ENCODE measurements at regions not wholly inside any gene's neighbourhood (a gene's known extent, or its start where the extent isn't known, plus 50 kb on each side); places are given as distances from the start of the nearest gene placed in this dataset.

GRCh38 chr7:60706-61105 lies 131.7 kb upstream of the FAM20C start:
- TF ChIP-seq POLR2A (IDR thresholded peaks at IDR 0.05; ENCODE audit: borderline replicate concordance, extremely low read depth, insufficient read depth, insufficient read length): no peak
- TF ChIP-seq ATF3 (IDR thresholded peaks at IDR 0.05): no peak
- no peak for TF ChIP-seq CTCF (IDR thresholded peaks at IDR 0.05 in 2 of 3, conservative IDR thresholded peaks at IDR 0.05 in 1 of 3; ENCODE audit: borderline replicate concordance in 1 of 3, insufficient read depth in 1 of 3, low read depth in 2 of 3, low read length in 2 of 3)
- TF ChIP-seq RAD21 (IDR thresholded peaks at IDR 0.05; ENCODE audit: low read depth): no peak
- TF ChIP-seq POLR2AphosphoS5 (IDR thresholded peaks at IDR 0.05; ENCODE audit: low read depth, low read length): no peak
- TF ChIP-seq, protein P1, sequence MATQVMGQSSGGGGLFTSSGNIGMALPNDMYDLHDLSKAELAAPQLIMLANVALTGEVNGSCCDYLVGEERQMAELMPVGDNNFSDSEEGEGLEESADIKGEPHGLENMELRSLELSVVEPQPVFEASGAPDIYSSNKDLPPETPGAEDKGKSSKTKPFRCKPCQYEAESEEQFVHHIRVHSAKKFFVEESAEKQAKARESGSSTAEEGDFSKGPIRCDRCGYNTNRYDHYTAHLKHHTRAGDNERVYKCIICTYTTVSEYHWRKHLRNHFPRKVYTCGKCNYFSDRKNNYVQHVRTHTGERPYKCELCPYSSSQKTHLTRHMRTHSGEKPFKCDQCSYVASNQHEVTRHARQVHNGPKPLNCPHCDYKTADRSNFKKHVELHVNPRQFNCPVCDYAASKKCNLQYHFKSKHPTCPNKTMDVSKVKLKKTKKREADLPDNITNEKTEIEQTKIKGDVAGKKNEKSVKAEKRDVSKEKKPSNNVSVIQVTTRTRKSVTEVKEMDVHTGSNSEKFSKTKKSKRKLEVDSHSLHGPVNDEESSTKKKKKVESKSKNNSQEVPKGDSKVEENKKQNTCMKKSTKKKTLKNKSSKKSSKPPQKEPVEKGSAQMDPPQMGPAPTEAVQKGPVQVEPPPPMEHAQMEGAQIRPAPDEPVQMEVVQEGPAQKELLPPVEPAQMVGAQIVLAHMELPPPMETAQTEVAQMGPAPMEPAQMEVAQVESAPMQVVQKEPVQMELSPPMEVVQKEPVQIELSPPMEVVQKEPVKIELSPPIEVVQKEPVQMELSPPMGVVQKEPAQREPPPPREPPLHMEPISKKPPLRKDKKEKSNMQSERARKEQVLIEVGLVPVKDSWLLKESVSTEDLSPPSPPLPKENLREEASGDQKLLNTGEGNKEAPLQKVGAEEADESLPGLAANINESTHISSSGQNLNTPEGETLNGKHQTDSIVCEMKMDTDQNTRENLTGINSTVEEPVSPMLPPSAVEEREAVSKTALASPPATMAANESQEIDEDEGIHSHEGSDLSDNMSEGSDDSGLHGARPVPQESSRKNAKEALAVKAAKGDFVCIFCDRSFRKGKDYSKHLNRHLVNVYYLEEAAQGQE (IDR thresholded peaks at IDR 0.05; ENCODE audit: low read depth): no peak
